SK-N-SH treated with all-trans-retinoic acid at 6 μM for 48 hours (cell line): ENCODE measurements at regions not wholly inside any gene's neighbourhood (a gene's known extent, or its start where the extent isn't known, plus 50 kb on each side); places are given as distances from the start of the nearest gene placed in this dataset.

Experiments used
- ESRRG ChIP-seq: fragments of 250-450 bp; sonication (Bioruptor Pico); IDR thresholded peaks from 2 replicates; pipeline ENCODE4 v1.6.1; 2021; ENCODE audit warnings: mild to moderate bottlenecking
- POU6F1 ChIP-seq: fragments of 250-450 bp; sonication (Bioruptor Pico); IDR thresholded peaks from 2 replicates; pipeline ENCODE4 v1.8.0; 2021; ENCODE audit warnings: low read depth, mild to moderate bottlenecking, moderate library complexity, borderline replicate concordance
- RARB ChIP-seq: fragments of 250-450 bp; sonication (Bioruptor Pico); IDR thresholded peaks from 2 replicates; pipeline ENCODE4 v1.8.0; 2021; ENCODE audit warnings: mild to moderate bottlenecking, moderate library complexity
- TCF4 ChIP-seq: fragments of 250-450 bp; sonication (Bioruptor Pico); IDR thresholded peaks from 2 replicates; pipeline ENCODE4 v1.8.0; 2021; ENCODE audit warnings: mild to moderate bottlenecking, moderate library complexity, borderline replicate concordance
- ZNF565 ChIP-seq: fragments of 450-650 bp; formaldehyde crosslinking; conservative IDR thresholded peaks from 2 replicates; pipeline ENCODE4 v1.5.0; 2020; ENCODE audit warnings: low read depth, mild to moderate bottlenecking, moderate library complexity
- TF ChIP-seq, protein P1 (sequence below): fragments of 250-450 bp; sonication (Bioruptor Pico); IDR thresholded peaks from 2 replicates; pipeline ENCODE4 v1.8.0; 2020; ENCODE audit warnings: mild to moderate bottlenecking, moderate library complexity, borderline replicate concordance

DNA sequence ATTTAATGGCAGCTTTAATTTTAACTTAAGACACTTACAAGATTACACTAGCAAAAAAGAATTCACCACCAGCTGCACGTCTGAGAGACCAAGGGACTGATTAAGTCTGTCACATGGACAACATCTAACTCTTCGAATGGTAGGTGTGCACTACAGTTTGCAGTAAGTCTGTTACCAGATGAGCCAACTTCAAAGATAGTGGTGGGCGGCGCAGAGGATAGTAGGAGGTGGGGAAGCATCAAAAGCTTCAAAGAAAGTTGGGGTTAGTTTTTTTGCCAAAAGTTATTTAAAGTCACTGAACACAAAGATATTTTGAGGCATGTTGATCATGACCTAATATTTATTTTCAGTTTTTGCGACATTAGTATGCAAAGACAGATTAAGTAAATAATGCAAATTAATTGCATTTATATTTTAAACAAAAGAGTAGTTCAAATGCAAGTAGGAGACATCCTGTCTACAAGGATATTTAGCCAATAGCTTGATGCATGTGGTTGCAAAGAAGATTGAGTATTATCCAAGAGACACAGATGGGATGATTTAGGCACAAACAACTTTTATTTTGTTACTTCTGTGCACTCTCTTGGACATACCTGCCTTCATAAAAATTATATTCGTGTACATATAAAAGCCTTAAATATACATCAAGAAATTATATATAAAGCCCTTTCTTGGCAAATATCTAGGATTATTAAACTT is 327.7 kb downstream of the BMP4 start:
- TF ChIP-seq, protein P1, sequence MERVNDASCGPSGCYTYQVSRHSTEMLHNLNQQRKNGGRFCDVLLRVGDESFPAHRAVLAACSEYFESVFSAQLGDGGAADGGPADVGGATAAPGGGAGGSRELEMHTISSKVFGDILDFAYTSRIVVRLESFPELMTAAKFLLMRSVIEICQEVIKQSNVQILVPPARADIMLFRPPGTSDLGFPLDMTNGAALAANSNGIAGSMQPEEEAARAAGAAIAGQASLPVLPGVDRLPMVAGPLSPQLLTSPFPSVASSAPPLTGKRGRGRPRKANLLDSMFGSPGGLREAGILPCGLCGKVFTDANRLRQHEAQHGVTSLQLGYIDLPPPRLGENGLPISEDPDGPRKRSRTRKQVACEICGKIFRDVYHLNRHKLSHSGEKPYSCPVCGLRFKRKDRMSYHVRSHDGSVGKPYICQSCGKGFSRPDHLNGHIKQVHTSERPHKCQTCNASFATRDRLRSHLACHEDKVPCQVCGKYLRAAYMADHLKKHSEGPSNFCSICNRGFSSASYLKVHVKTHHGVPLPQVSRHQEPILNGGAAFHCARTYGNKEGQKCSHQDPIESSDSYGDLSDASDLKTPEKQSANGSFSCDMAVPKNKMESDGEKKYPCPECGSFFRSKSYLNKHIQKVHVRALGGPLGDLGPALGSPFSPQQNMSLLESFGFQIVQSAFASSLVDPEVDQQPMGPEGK = no peak
- TF ChIP-seq POU6F1 (CRISPR knock-in tag) (no peak), TCF4 (CRISPR knock-in tag) (no peak), ZNF565 (CRISPR knock-in tag) (no peak), ESRRG (no peak), RARB (CRISPR knock-in tag) (no peak)
